ENCODE measurements at regions not wholly inside any gene's neighbourhood (a gene's known extent, or its start where the extent isn't known, plus 50 kb on each side); places are given as distances from the start of the nearest gene placed in this dataset.

DNA sequence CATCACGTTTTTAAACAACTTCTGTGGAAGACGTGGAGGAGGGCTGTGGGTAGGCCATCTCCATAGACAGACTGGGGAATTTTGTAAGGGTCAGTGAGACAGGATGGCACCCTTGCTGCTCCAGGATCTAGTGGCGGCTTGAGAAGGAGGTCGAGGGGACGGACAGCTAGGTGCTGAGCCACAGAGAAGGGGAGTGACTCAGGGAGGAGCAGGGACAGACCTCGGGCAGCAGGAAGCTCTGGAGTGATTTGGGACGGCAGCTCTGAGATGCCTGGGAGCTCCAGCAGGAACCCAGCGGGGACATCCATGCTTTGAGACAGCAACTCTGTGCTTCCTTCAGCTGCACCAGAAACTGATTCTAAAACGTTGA, 169.1 kb upstream of the SOX1 start:
- Mint-ChIP-seq H3K4me1 (ENCODE audit: low read depth) (no peaks in the 10 kb centered on the region), H3K9me3 (no peaks in the 10 kb centered on the region), H3K36me3 (ENCODE audit: low read depth) (no peaks in the 10 kb centered on the region), H3K27ac (no peak overlapping the region), H3K27me3 (peaks cover 17% of the 10 kb centered on the region), H3K4me3 (no peak overlapping the region)
- TF ChIP-seq, protein P1, sequence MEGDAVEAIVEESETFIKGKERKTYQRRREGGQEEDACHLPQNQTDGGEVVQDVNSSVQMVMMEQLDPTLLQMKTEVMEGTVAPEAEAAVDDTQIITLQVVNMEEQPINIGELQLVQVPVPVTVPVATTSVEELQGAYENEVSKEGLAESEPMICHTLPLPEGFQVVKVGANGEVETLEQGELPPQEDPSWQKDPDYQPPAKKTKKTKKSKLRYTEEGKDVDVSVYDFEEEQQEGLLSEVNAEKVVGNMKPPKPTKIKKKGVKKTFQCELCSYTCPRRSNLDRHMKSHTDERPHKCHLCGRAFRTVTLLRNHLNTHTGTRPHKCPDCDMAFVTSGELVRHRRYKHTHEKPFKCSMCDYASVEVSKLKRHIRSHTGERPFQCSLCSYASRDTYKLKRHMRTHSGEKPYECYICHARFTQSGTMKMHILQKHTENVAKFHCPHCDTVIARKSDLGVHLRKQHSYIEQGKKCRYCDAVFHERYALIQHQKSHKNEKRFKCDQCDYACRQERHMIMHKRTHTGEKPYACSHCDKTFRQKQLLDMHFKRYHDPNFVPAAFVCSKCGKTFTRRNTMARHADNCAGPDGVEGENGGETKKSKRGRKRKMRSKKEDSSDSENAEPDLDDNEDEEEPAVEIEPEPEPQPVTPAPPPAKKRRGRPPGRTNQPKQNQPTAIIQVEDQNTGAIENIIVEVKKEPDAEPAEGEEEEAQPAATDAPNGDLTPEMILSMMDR (IDR thresholded peaks at IDR 0.05), result no peak
- CTCF ChIA-PET, result no interaction called here
- intact Hi-C loops (cut with micrococcal nuclease), result no loop called here
- ATAC-seq, result no peak
- POLR2A ChIA-PET, result no interaction called here
- no peak for DNase-seq

DNA sequence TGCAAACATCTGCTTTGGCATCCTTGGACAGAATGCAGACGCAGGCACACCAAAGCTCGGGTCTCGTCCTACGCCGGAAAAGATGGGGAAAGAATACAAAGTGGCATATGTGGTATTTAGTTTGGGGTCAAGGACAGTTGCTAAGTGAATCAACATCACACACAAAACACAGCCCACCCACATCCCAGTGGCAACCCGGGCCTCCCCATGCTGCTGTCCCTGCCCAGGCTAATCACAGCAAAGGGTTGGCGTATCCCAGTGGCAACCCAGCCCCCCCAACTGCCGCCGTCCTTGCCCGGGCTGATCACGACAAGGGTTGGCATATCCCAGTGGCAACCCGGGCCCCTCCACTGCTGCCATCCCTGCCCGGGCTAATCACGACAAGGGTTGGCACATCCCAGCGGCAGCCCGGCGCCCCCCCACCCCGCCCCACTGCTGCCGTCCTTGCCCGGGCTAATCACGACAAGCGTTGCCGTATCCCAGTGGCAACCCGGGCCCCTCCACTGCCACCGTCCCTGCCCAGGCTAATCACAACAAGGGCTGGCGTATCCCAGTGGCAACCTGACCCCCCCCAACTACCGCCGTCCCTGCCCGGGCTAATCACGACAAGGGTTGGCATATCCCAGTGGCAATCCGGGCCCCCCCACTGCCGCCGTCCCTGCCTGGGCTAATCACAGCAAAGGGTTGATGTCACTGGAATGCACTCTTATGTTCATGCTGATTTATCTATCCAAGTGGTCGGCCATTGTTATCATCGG, 167.8 kb upstream of the SOX1 start:
- intact Hi-C loops (cut with micrococcal nuclease), result no loop called here
- ChIA-PET POLR2A (no interaction called here), CTCF (no interaction called here)
- H3K9me3 Mint-ChIP-seq, result no peaks in the 10 kb centered on the region
- H3K4me3 Mint-ChIP-seq, result no peak overlapping the region
- TF ChIP-seq, protein P1 (IDR thresholded peaks at IDR 0.05), result no peak
- ATAC-seq (no peak), DNase-seq (no peak)
- H3K36me3 Mint-ChIP-seq (ENCODE audit: low read depth), result no peaks in the 10 kb centered on the region
- H3K27ac Mint-ChIP-seq, result no peak overlapping the region
- peaks cover 7% of the 10 kb centered on the region for H3K27me3 Mint-ChIP-seq
- no peaks in the 10 kb centered on the region for H3K4me1 Mint-ChIP-seq (ENCODE audit: low read depth)

DNA sequence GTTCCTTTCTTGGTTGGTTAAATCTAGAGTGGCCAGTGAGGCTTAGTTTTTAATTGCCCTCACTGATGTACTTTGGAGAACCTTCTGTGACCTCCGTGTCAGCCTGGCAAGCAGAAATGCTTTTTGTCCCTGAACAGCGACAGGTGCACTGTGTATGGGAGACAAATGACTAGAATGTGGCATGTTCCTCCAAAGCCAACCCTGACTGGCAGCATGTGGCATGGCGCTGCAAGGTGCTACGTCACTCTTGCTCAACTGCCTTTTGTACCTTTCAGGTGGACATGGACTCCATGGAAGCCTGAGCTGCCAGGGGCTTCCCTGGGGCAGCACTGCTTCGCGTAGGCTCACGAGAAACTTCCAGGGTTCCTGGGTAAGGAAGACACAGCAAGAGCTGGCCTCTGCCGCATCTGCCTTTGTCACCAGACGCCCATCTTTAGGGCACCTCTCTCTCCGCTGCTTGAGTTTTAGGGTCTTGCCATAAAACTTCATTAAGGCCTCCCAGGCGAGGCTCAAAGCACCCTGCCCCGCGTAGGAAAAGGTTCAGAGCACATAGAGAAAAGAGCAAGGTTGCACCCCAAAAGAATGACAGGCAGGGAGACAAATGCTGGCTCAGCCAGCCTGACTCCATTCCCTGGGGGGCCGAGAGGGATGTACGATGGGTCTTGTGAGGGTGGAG, 167.1 kb upstream of the SOX1 start:
- H3K9me3 Mint-ChIP-seq, result no peaks in the 10 kb centered on the region
- H3K4me3 Mint-ChIP-seq, result no peak overlapping the region
- intact Hi-C loops (cut with micrococcal nuclease), result no loop called here
- no peaks in the 10 kb centered on the region for H3K4me1 Mint-ChIP-seq (ENCODE audit: low read depth)
- DNase-seq, result no peak
- H3K27ac Mint-ChIP-seq, result no peak overlapping the region
- ATAC-seq, result no peak
- H3K27me3 Mint-ChIP-seq, result peaks cover 7% of the 10 kb centered on the region
- no peaks in the 10 kb centered on the region for H3K36me3 Mint-ChIP-seq (ENCODE audit: low read depth)
- ChIA-PET POLR2A (no interaction called here), CTCF (no interaction called here)
- TF ChIP-seq, protein P1 (IDR thresholded peaks at IDR 0.05), result no peak

DNA sequence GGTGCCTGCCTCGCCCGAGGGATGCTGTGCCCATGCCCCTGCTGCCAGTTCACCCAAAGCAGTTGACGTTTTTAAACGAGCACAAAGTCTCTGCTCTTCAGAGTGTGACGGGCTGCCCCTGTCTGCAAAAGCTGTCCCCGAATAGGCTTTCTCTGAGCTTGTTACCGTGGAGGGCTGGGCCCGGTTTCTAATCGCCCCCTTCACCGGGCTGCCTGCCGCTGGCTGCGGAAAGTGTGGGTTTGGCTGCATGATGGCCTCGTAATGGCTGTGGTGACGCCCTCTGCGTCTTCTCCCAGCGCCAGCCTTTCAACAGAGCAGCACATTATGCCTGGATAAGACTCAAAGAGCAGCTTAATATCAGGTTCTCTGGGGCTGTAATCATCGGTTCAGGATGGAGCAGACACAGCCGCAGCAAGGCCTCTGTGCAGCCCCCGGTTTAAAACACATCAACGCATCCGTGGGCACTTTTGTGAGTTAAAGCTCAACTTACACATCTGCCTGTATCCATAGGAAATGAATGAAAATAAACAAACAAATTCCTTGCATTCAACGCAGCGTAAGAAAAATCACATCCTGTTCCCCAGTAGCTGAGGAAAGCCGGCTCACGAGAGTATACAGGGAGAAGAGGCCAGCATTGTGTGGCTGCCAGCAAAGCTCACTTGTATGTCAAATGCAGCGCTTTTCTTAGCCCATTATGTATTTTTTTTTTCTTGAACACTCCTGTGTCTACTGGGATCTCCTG, 166.4 kb upstream of the SOX1 start:
- ChIA-PET CTCF (no interaction called here), POLR2A (no interaction called here)
- no peak overlapping the region for H3K4me3 Mint-ChIP-seq
- no peaks in the 10 kb centered on the region for H3K36me3 Mint-ChIP-seq (ENCODE audit: low read depth)
- intact Hi-C loops (cut with micrococcal nuclease), result no loop called here
- ATAC-seq (no peak), DNase-seq (no peak)
- no peaks in the 10 kb centered on the region for H3K4me1 Mint-ChIP-seq (ENCODE audit: low read depth)
- TF ChIP-seq, protein P1 (IDR thresholded peaks at IDR 0.05), result no peak
- peaks cover 4% of the 10 kb centered on the region for H3K27me3 Mint-ChIP-seq
- no peaks in the 10 kb centered on the region for H3K9me3 Mint-ChIP-seq
- H3K27ac Mint-ChIP-seq, result no peak overlapping the region
